ENCODE measurements at regions not wholly inside any gene's neighbourhood (a gene's known extent, or its start where the extent isn't known, plus 50 kb on each side); places are given as distances from the start of the nearest gene placed in this dataset.

DNA sequence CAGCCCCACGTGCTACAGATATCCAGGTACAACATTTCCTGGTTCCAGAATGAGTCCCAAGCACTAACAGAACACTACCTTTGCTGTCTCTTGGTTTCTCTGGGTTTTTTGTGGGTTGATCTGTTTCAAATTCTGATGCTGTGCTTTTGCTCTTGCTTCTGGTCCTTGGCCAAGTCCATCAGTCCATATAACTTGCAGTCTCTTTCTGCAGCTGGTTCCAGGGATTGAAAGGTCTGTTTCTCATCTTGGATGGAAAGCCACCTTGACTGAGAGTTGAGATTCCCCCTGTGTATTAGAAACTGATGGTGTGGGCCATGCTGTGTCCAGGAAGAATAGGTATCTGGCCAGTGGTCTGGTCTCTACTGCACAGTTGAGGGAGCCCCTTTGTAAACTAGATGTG is 171.1 kb downstream of the JCAD start:
- H4K20me1 ChIP-seq (ENCODE audit: control insufficient read depth, insufficient read depth): no peaks in the 10 kb centered on the region
- no peak overlapping the region for H2AFZ ChIP-seq (ENCODE audit: control insufficient read depth, low read depth, low read length)
- CTCF ChIA-PET: no interaction called here
- POLR2A ChIA-PET: no interaction called here
- intact Hi-C loops (cut with micrococcal nuclease; ENCODE audit: unreplicated experiment): loop anchor here (10.0 kb wide), 1 partner anchor 64 kb away; no protein-coding TSS in a partner anchor
- no TSS peak for BruUV-seq (replicated peaks)
- H3K4me1 ChIP-seq (ENCODE audit: control insufficient read depth, insufficient read depth, low read length): no peaks in the 10 kb centered on the region
- no peak for DNase-seq (ENCODE audit: low read depth, low spot score)
- 0% methylated on average over 1 of the region's 1 CpG for WGBS (ENCODE audit: insufficient coverage, insufficient replicate concordance, low lambda C conversion rate, missing lambda C conversion rate)
- no peak overlapping the region for H3K9ac ChIP-seq (ENCODE audit: control insufficient read depth, insufficient read depth, low read length)
- H3K4me2 ChIP-seq (ENCODE audit: control insufficient read depth, insufficient read depth): no peak overlapping the region
- RAD21 ChIA-PET (ENCODE audit: unreplicated experiment): no interaction called here
- H3K36me3 ChIP-seq (ENCODE audit: control insufficient read depth in 2 of 2, insufficient read depth in 2 of 2, low read length in 1 of 2): no peaks in the 10 kb centered on the region
- no peaks in the 10 kb centered on the region; a peak in 1 of 4 replicates for H3K27me3 ChIP-seq (replicated peaks in 1 of 2; ENCODE audit: control insufficient read depth in 2 of 2, insufficient read depth in 2 of 2, low read length in 1 of 2)
- ATAC-seq: no peak
- in situ Hi-C loops (cut with MboI): no loop called here
- no peaks in the 10 kb centered on the region for H3K79me2 ChIP-seq (ENCODE audit: control insufficient read depth, insufficient read depth, low read length)
- no peak for FAIRE-seq
- H3K4me3 ChIP-seq: no peak overlapping the region
- H3K27ac ChIP-seq (ENCODE audit: control insufficient read depth, insufficient read depth): no peak overlapping the region
- no peaks in the 10 kb centered on the region; the same call in 2 of the 3 replicates for H3K9me3 ChIP-seq (replicated peaks; ENCODE audit: control insufficient read depth, insufficient read depth, low read length)
- SMC1A ChIA-PET (ENCODE audit: uncharacterized antibody, unreplicated experiment): no interaction called here
- TF ChIP-seq, protein P1, sequence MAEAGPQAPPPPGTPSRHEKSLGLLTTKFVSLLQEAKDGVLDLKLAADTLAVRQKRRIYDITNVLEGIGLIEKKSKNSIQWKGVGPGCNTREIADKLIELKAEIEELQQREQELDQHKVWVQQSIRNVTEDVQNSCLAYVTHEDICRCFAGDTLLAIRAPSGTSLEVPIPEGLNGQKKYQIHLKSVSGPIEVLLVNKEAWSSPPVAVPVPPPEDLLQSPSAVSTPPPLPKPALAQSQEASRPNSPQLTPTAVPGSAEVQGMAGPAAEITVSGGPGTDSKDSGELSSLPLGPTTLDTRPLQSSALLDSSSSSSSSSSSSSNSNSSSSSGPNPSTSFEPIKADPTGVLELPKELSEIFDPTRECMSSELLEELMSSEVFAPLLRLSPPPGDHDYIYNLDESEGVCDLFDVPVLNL (IDR thresholded peaks at IDR 0.05; ENCODE audit: low read depth, low read length): no peak
- no peak for TF ChIP-seq STAT3 (IDR thresholded peaks at IDR 0.05; ENCODE audit: low read depth, low read length)
- no peak for TF ChIP-seq CREB1 (IDR thresholded peaks at IDR 0.05; ENCODE audit: low read depth)
- TF ChIP-seq NFXL1 (IDR thresholded peaks at IDR 0.05; ENCODE audit: borderline replicate concordance): no peak
- no peak for TF ChIP-seq ZNF274 (IDR thresholded peaks at IDR 0.05; ENCODE audit: insufficient read depth, insufficient read length)
- no peak for TF ChIP-seq GATAD2B (conservative IDR thresholded peaks at IDR 0.05; ENCODE audit: low read depth)
- TF ChIP-seq SPI1 (IDR thresholded peaks at IDR 0.05; ENCODE audit: borderline replicate concordance, insufficient read depth, low read depth, low read length): no peak
- TF ChIP-seq, protein P2, sequence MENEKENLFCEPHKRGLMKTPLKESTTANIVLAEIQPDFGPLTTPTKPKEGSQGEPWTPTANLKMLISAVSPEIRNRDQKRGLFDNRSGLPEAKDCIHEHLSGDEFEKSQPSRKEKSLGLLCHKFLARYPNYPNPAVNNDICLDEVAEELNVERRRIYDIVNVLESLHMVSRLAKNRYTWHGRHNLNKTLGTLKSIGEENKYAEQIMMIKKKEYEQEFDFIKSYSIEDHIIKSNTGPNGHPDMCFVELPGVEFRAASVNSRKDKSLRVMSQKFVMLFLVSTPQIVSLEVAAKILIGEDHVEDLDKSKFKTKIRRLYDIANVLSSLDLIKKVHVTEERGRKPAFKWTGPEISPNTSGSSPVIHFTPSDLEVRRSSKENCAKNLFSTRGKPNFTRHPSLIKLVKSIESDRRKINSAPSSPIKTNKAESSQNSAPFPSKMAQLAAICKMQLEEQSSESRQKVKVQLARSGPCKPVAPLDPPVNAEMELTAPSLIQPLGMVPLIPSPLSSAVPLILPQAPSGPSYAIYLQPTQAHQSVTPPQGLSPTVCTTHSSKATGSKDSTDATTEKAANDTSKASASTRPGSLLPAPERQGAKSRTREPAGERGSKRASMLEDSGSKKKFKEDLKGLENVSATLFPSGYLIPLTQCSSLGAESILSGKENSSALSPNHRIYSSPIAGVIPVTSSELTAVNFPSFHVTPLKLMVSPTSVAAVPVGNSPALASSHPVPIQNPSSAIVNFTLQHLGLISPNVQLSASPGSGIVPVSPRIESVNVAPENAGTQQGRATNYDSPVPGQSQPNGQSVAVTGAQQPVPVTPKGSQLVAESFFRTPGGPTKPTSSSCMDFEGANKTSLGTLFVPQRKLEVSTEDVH (IDR thresholded peaks at IDR 0.05; ENCODE audit: low read depth, partially characterized antibody): no peak
- TF ChIP-seq ZNF24 (IDR thresholded peaks at IDR 0.05): no peak
- TF ChIP-seq KLF5 (IDR thresholded peaks at IDR 0.05; ENCODE audit: partially characterized antibody): no peak
- TF ChIP-seq CREM (IDR thresholded peaks at IDR 0.05; ENCODE audit: low read depth): no peak
- TF ChIP-seq KDM1A (IDR thresholded peaks at IDR 0.05; ENCODE audit: borderline replicate concordance): no peak
- TF ChIP-seq SREBF1 (IDR thresholded peaks at IDR 0.05; ENCODE audit: low read length): no peak
- TF ChIP-seq, protein P3, sequence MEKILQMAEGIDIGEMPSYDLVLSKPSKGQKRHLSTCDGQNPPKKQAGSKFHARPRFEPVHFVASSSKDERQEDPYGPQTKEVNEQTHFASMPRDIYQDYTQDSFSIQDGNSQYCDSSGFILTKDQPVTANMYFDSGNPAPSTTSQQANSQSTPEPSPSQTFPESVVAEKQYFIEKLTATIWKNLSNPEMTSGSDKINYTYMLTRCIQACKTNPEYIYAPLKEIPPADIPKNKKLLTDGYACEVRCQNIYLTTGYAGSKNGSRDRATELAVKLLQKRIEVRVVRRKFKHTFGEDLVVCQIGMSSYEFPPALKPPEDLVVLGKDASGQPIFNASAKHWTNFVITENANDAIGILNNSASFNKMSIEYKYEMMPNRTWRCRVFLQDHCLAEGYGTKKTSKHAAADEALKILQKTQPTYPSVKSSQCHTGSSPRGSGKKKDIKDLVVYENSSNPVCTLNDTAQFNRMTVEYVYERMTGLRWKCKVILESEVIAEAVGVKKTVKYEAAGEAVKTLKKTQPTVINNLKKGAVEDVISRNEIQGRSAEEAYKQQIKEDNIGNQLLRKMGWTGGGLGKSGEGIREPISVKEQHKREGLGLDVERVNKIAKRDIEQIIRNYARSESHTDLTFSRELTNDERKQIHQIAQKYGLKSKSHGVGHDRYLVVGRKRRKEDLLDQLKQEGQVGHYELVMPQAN (conservative IDR thresholded peaks at IDR 0.05): no peak
- no peak for TF ChIP-seq CHD1 (IDR thresholded peaks at IDR 0.05; ENCODE audit: low read depth, low read length)
- TF ChIP-seq EGR1 (IDR thresholded peaks at IDR 0.05; ENCODE audit: borderline replicate concordance in 1 of 2, low read depth in 2 of 2, low read length in 2 of 2): no peak
- TF ChIP-seq, protein P4, sequence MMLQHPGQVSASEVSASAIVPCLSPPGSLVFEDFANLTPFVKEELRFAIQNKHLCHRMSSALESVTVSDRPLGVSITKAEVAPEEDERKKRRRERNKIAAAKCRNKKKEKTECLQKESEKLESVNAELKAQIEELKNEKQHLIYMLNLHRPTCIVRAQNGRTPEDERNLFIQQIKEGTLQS (IDR thresholded peaks at IDR 0.05; ENCODE audit: borderline replicate concordance, extremely low read depth, low read depth, low read length): no peak
- no peak for TF ChIP-seq CHD2 (IDR thresholded peaks at IDR 0.05; ENCODE audit: borderline replicate concordance, low read depth, low read length)
- TF ChIP-seq KAT2A (conservative IDR thresholded peaks at IDR 0.05; ENCODE audit: control insufficient read depth, low read depth, low read length): no peak
